ENCODE measurements at regions not wholly inside any gene's neighbourhood (a gene's known extent, or its start where the extent isn't known, plus 50 kb on each side); places are given as distances from the start of the nearest gene placed in this dataset.

GRCh38 chr15:56821721-56822425, 88.6 kb upstream of the ZNF280D start:
- TF ChIP-seq CTCF (IDR thresholded peaks at IDR 0.05; ENCODE audit: low read depth, low read length) = peak; percentile 78

GRCh38 chr15:56820333-56820732, 87.0 kb upstream of the ZNF280D start:
- DNase-seq (ENCODE audit: low read depth in 2 of 2) = no peak
- no peak for TF ChIP-seq CTCF (IDR thresholded peaks at IDR 0.05; ENCODE audit: low read depth, low read length)

More at GRCh38 chr15:56821721-56822425, 88.6 kb upstream of the ZNF280D start:
- no peak overlapping the region for H3K4me3 ChIP-seq (replicated peaks in 1 of 2; ENCODE audit: low read depth in 2 of 2, low read length in 2 of 2)
- peak; percentile 83 to 84 for DNase-seq (ENCODE audit: low read depth in 2 of 2)

GRCh38 chr15:56817321-56818080, 84.2 kb upstream of the ZNF280D start:
- H3K4me3 ChIP-seq (replicated peaks in 1 of 2; ENCODE audit: low read depth in 2 of 2, low read length in 2 of 2) = no peak overlapping the region
- DNase-seq (ENCODE audit: low read depth in 2 of 2) = peak; percentile 59 to 66
- TF ChIP-seq CTCF (IDR thresholded peaks at IDR 0.05; ENCODE audit: low read depth, low read length) = no peak

More at GRCh38 chr15:56820333-56820732, 87.0 kb upstream of the ZNF280D start:
- no peak overlapping the region for H3K4me3 ChIP-seq (replicated peaks in 1 of 2; ENCODE audit: low read depth in 2 of 2, low read length in 2 of 2)

- TF ChIP-seq CTCF (IDR thresholded peaks at IDR 0.05; ENCODE audit: low read depth, low read length) = no peak
Observed at GRCh38 chr15:56816781-56817180, 83.5 kb upstream of the ZNF280D start.

GRCh38 chr15:56815247-56815646, 81.9 kb upstream of the ZNF280D start:
- no peak overlapping the region for H3K4me3 ChIP-seq (replicated peaks in 1 of 2; ENCODE audit: low read depth in 2 of 2, low read length in 2 of 2)
- TF ChIP-seq CTCF (IDR thresholded peaks at IDR 0.05; ENCODE audit: low read depth, low read length) = no peak
- peak in 1 of 2 donors; percentile 22 for DNase-seq (ENCODE audit: low read depth in 2 of 2)

More at GRCh38 chr15:56816781-56817180, 83.5 kb upstream of the ZNF280D start:
- DNase-seq (ENCODE audit: low read depth in 2 of 2) = no peak
- no peak overlapping the region for H3K4me3 ChIP-seq (replicated peaks in 1 of 2; ENCODE audit: low read depth in 2 of 2, low read length in 2 of 2)

GRCh38 chr15:56814429-56814828, 81.1 kb upstream of the ZNF280D start:
- H3K4me3 ChIP-seq (replicated peaks in 1 of 2; ENCODE audit: low read depth in 2 of 2, low read length in 2 of 2) = no peak overlapping the region
- no peak for DNase-seq (ENCODE audit: low read depth in 2 of 2)
- no peak for TF ChIP-seq CTCF (IDR thresholded peaks at IDR 0.05; ENCODE audit: low read depth, low read length)

All from cardiac fibroblast (primary cell).